Hepatocyte (in vitro differentiated cells): ENCODE measurements at regions not wholly inside any gene's neighbourhood (a gene's known extent, or its start where the extent isn't known, plus 50 kb on each side); places are given as distances from the start of the nearest gene placed in this dataset.

ENCODE experiments used
- CTCF ChIP-seq: fragments of 200-600 bp; sonication (generic); IDR thresholded peaks from 2 replicates; pipeline ENCODE4 v1.5.1; 2016; ENCODE audit warnings: antibody characterized with exemption, mild to moderate bottlenecking; ENCODE audit not compliant: poor library complexity
- EZH2 ChIP-seq: fragments of 200-600 bp; sonication (generic); IDR thresholded peaks from 2 replicates; pipeline ENCODE4 v1.6.1; 2016; ENCODE audit warnings: antibody characterized with exemption, mild to moderate bottlenecking, borderline replicate concordance
- EZH2phosphoT487 ChIP-seq: fragments of 200-600 bp; sonication (generic); IDR thresholded peaks from one replicate; pipeline ENCODE4 v1.6.1; 2018; ENCODE audit warnings: antibody characterized with exemption, mild to moderate bottlenecking, low read depth, moderate library complexity; ENCODE audit not compliant: unreplicated experiment, severe bottlenecking

- TF ChIP-seq CTCF (no peak), EZH2phosphoT487 (no peak), EZH2 (no peak)
Measured at GRCh38 chr15:66897971-66898370, 167.4 kb upstream of the SMAD3 start.
